CD14-positive monocyte (primary cell): ENCODE measurements at regions not wholly inside any gene's neighbourhood (a gene's known extent, or its start where the extent isn't known, plus 50 kb on each side); places are given as distances from the start of the nearest gene placed in this dataset.

Source experiments
- DNase-seq, 3 donors: peaks; one replicate each; pipeline ENCODE4 v3.0.0-alpha.2; 2011 to 2022
- H2AFZ ChIP-seq: 2 replicates; pipeline ENCODE4 v1.6.0; 2012; ENCODE audit warnings: mild to moderate bottlenecking, low read depth, low read length, inconsistent platforms; ENCODE audit not compliant: insufficient read depth, poor library complexity, severe bottlenecking
- H3K27ac ChIP-seq, 2 donors: 1 replicate in 1 of 2; 2 replicates in 1 of 2; pipeline ENCODE4 v1.5.1; 2012 to 2013; ENCODE audit warnings: low read length in 2 of 2, control low read depth in 1 of 2, inconsistent platforms in 1 of 2, low read depth in 1 of 2, mild to moderate bottlenecking in 1 of 2
- H3K27me3 ChIP-seq, 2 donors: one replicate each; pipeline versions ENCODE4 v1.6.0 to v1.6.1; 2011 to 2013; ENCODE audit warnings: low read length in 2 of 2; ENCODE audit not compliant: control insufficient read depth in 2 of 2, insufficient read depth in 2 of 2
- H3K36me3 ChIP-seq, 2 donors: replicated peaks in 1 of 2; 1 replicate in 1 of 2; 2 replicates in 1 of 2; pipeline versions ENCODE4 v1.5.1 to v1.6.1; 2012 to 2013; ENCODE audit warnings: low read length in 2 of 2, control low read depth in 1 of 2, inconsistent platforms in 1 of 2, mild to moderate bottlenecking in 1 of 2; ENCODE audit not compliant: insufficient read depth in 2 of 2, control insufficient read depth in 1 of 2
- H3K4me1 ChIP-seq, 2 donors: 1 replicate in 1 of 2; 2 replicates in 1 of 2; pipeline versions ENCODE4 v1.5.1 to v1.6.1; 2012 to 2013; ENCODE audit warnings: low read length in 2 of 2, control low read depth in 1 of 2, inconsistent platforms in 1 of 2, mild to moderate bottlenecking in 1 of 2, moderate library complexity in 1 of 2; ENCODE audit not compliant: insufficient read depth in 2 of 2, control insufficient read depth in 1 of 2
- H3K4me2 ChIP-seq: replicated peaks from 2 replicates; pipeline ENCODE3; 2012; ENCODE audit warnings: low read length, moderate library complexity, mild to moderate bottlenecking; ENCODE audit not compliant: poor library complexity, severe bottlenecking; ENCODE audit errors: extremely low read depth
- H3K4me3 ChIP-seq, 3 experiments: fragments of 200-600 bp in 1 of 3; sonication (generic) in 1 of 3; replicated peaks in 1 of 3; 1 replicate in 2 of 3; 2 replicates in 1 of 3; pipeline ENCODE4 v1.5.1; 2011 to 2013; ENCODE audit warnings: low read length in 3 of 3, mild to moderate bottlenecking in 3 of 3, control low read depth in 2 of 3, low read depth in 2 of 3, inconsistent platforms in 1 of 3, moderate library complexity in 1 of 3
- H3K79me2 ChIP-seq: 2 replicates; pipeline ENCODE4 v1.6.0; 2012; ENCODE audit warnings: mild to moderate bottlenecking, control low read depth, inconsistent platforms, low read length, moderate library complexity; ENCODE audit not compliant: insufficient read depth
- H3K9ac ChIP-seq: 2 replicates; pipeline ENCODE4 v1.6.0; 2017; ENCODE audit warnings: low read length, mild to moderate bottlenecking; ENCODE audit not compliant: insufficient read depth, poor library complexity, severe bottlenecking
- H3K9me3 ChIP-seq, 2 donors: replicated peaks in 1 of 2; 1 replicate in 1 of 2; 2 replicates in 1 of 2; pipeline versions ENCODE4 v1.5.1 to v1.6.1; 2012 to 2013; ENCODE audit warnings: low read length in 2 of 2, control low read depth in 1 of 2; ENCODE audit not compliant: control insufficient read depth in 1 of 2, insufficient read depth in 1 of 2
- H4K20me1 ChIP-seq: 2 replicates; pipeline ENCODE4 v1.6.0; 2012; ENCODE audit warnings: mild to moderate bottlenecking, low read length, control low read depth, moderate library complexity; ENCODE audit not compliant: insufficient read depth
- H3K27ac Mint-ChIP-seq, 7 donors: one replicate each; pipeline ENCODE4 v1.8.0; 2020; ENCODE audit warnings: mild to moderate bottlenecking in 7 of 7, mixed read lengths in 7 of 7, moderate library complexity in 6 of 7, inconsistent platforms in 2 of 7
- H3K27me3 Mint-ChIP-seq, 3 donors: one replicate each; pipeline ENCODE4 v1.8.0; 2021 to 2022; ENCODE audit warnings: low read depth in 3 of 3, mild to moderate bottlenecking in 3 of 3, mixed read lengths in 3 of 3, moderate library complexity in 3 of 3, inconsistent platforms in 1 of 3
- H3K36me3 Mint-ChIP-seq, 2 donors: one replicate each; pipeline ENCODE4 v1.8.0; 2020; ENCODE audit warnings: mixed read lengths in 2 of 2, inconsistent platforms in 1 of 2, mild to moderate bottlenecking in 1 of 2
- H3K4me1 Mint-ChIP-seq: one replicate; pipeline ENCODE4 v1.8.0; 2020; ENCODE audit warnings: mild to moderate bottlenecking, mixed read lengths
- H3K4me3 Mint-ChIP-seq, 2 donors: one replicate each; pipeline ENCODE4 v1.8.0; 2020; ENCODE audit warnings: mild to moderate bottlenecking in 2 of 2, mixed read lengths in 2 of 2, moderate library complexity in 1 of 2
- H3K9me3 Mint-ChIP-seq, 7 donors: one replicate each; pipeline ENCODE4 v1.8.0; 2020 to 2022; ENCODE audit warnings: mixed read lengths in 7 of 7, mild to moderate bottlenecking in 6 of 7, moderate library complexity in 6 of 7, inconsistent platforms in 2 of 7
- WGBS: methylation state at CpG from one replicate; pipeline ENCODE4 v1.1.5; 2013; ENCODE audit warnings: missing lambda C conversion rate; ENCODE audit not compliant: insufficient coverage; 5-methylcytosine and 5-hydroxymethylcytosine counted together
- intact Hi-C, 2 donors: fragments of 100-400 bp; cut with micrococcal nuclease; formaldehyde crosslinking; loops; one replicate each; pipeline versions ENCODE4 v1.15.0 to v1.15.1; 2023
- TF ChIP-seq, protein P1 (sequence below): fragments of 200-600 bp; IDR thresholded peaks from one replicate; pipeline ENCODE4 v1.8.0; 2022; ENCODE audit warnings: antibody characterized with exemption, mild to moderate bottlenecking

DNA sequence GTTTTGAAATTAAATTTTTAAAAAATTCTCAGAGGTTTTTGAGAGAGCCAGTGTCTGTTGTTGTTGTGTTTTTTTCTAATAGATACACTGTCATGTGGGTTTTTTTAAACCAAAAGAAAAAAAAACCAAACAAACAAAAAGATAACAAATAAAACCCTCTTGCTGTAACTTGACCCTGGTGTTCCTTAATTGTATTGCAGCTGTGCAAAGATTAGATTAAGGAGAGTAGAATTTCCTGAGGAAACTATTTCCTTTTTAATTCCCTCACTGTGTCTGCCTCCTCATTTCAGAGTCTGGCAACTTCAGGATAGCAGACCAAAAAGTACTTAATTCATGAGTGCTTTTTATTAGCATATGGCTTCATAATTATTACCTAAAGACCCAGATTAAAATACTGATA is 281.9 kb downstream of the EPM2A start:
- no peaks in the 10 kb centered on the region for H3K27me3 ChIP-seq
- H2AFZ ChIP-seq: no peak overlapping the region
- Mint-ChIP-seq H3K4me3 (no peak overlapping the region), H3K9me3 (peaks cover 0 to 12% (median 5%) of the 10 kb centered on the region in 7 donors), H3K27ac (no peak overlapping the region), H3K4me1 (no peaks in the 10 kb centered on the region), H3K27me3 (no peaks in the 10 kb centered on the region), H3K36me3 (no peaks in the 10 kb centered on the region)
- TF ChIP-seq, protein P1, sequence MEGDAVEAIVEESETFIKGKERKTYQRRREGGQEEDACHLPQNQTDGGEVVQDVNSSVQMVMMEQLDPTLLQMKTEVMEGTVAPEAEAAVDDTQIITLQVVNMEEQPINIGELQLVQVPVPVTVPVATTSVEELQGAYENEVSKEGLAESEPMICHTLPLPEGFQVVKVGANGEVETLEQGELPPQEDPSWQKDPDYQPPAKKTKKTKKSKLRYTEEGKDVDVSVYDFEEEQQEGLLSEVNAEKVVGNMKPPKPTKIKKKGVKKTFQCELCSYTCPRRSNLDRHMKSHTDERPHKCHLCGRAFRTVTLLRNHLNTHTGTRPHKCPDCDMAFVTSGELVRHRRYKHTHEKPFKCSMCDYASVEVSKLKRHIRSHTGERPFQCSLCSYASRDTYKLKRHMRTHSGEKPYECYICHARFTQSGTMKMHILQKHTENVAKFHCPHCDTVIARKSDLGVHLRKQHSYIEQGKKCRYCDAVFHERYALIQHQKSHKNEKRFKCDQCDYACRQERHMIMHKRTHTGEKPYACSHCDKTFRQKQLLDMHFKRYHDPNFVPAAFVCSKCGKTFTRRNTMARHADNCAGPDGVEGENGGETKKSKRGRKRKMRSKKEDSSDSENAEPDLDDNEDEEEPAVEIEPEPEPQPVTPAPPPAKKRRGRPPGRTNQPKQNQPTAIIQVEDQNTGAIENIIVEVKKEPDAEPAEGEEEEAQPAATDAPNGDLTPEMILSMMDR: no peak
- no peaks in the 10 kb centered on the region for H3K4me1 ChIP-seq
- no peaks in the 10 kb centered on the region for H3K79me2 ChIP-seq
- DNase-seq: no peak
- H3K4me2 ChIP-seq: no peak overlapping the region
- H3K27ac ChIP-seq: no peak overlapping the region
- no peaks in the 10 kb centered on the region for H3K36me3 ChIP-seq
- H3K9ac ChIP-seq: no peak overlapping the region
- no peaks in the 10 kb centered on the region for H4K20me1 ChIP-seq
- intact Hi-C loops: no loop called here
- H3K4me3 ChIP-seq: no peak overlapping the region
- peaks cover 0 to 3% of the 10 kb centered on the region in 2 donors for H3K9me3 ChIP-seq

DNA sequence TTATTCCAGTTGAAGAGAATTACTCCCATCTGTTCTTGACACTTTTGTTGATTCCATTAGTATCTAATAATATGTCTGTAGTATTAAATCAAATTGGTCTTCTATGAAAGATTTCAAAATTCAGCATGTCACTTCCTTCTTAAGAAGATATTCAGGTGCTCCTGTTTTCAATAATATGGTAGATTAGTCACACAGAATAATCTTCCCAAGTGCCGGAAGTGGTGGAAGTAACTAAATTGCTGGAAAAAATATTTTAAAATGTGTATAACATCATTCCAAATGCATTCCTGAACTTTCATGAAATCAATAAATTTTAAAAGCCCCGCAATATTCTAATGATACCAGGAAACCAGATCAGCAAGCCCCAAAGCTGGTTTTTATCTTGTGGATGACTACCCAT is 281.3 kb downstream of the EPM2A start:
- DNase-seq: no peak
- H3K4me3 Mint-ChIP-seq: no peak overlapping the region
- Histone ChIP-seq H3K36me3 (no peaks in the 10 kb centered on the region), H3K9me3 (peaks cover 0 to 3% of the 10 kb centered on the region in 2 donors), H3K9ac (no peak overlapping the region), H3K4me2 (no peak overlapping the region), H3K27ac (no peak overlapping the region), H2AFZ (no peak overlapping the region), H3K79me2 (no peaks in the 10 kb centered on the region), H3K27me3 (no peaks in the 10 kb centered on the region), H3K4me1 (no peaks in the 10 kb centered on the region), H3K4me3 (no peak overlapping the region), H4K20me1 (no peaks in the 10 kb centered on the region)
- TF ChIP-seq, protein P1: no peak
- no CpG with 5 or more reads among the region's 2 CpGs for WGBS
- H3K27me3 Mint-ChIP-seq: no peaks in the 10 kb centered on the region
- H3K36me3 Mint-ChIP-seq: no peaks in the 10 kb centered on the region
- H3K27ac Mint-ChIP-seq: no peak overlapping the region
- intact Hi-C loops: no loop called here
- H3K9me3 Mint-ChIP-seq: peaks cover 1 to 14% (median 5%) of the 10 kb centered on the region in 7 donors
- H3K4me1 Mint-ChIP-seq: no peaks in the 10 kb centered on the region
